RWPE1 (cell line): ENCODE measurements at regions not wholly inside any gene's neighbourhood (a gene's known extent, or its start where the extent isn't known, plus 50 kb on each side); places are given as distances from the start of the nearest gene placed in this dataset.

ENCODE experiments used
- CTCF ChIA-PET: fragments of 350-600 bp; sonication (Branson Sonifier 250); formaldehyde crosslinking; extraction: SDS; loops from one replicate; lab custom pipeline; 2021; lab: Yijun Ruan, JAX
- POLR2A ChIA-PET: fragments of 400-600 bp; formaldehyde crosslinking; extraction: SDS; loops from one replicate; lab custom pipeline; 2020; ENCODE audit warnings: antibody characterized with exemption; ENCODE audit not compliant: low non-redundant PET; lab: Yijun Ruan, JAX
- DNase-seq: peaks from one replicate; pipeline ENCODE4 v3.0.0; 2012; ENCODE audit warnings: low spot score
- H3K27ac ChIP-seq: fragments of 450-650 bp; 2 replicates; pipeline ENCODE4 v1.5.1; 2017
- CTCF ChIP-seq: fragments of 450-650 bp; conservative IDR thresholded peaks from 2 replicates; pipeline ENCODE4 v1.5.1; 2017; ENCODE audit warnings: low read depth, mild to moderate bottlenecking

DNA sequence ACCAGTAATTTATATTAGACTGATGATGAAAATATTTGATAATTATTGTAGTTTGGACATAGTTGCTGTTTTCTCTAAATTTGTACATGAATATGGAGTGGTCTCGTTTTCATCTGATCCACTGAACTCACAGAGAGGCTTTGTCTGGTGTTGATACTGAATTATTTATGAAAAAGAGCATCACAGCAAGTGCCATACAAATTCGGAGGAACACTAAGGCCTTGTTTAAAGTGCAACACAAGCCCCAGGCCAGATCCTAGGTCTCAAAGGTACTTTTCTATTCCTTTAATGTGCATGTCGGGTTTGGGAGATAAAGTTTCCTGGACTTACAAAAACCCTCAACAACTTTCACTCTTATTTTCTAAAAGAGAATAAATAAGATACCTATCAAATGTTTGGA, 796.8 kb upstream of the EPHA6 start:
- ChIA-PET CTCF (no interaction called here), POLR2A (no interaction called here)
- no peak overlapping the region for H3K27ac ChIP-seq
- TF ChIP-seq CTCF = no peak
- DNase-seq = no peak

- CTCF ChIA-PET = interaction anchor here (0.6 kb wide), 1 partner anchor 1561 kb away, joined by 3 read pairs; no protein-coding TSS in a partner anchor
- no peak overlapping the region for H3K27ac ChIP-seq
- no peak for TF ChIP-seq CTCF
- no peak for DNase-seq
- POLR2A ChIA-PET = no interaction called here
Measured at GRCh38 chr3:96022676-96023075, 791.7 kb upstream of the EPHA6 start.

- POLR2A ChIA-PET = no interaction called here
- TF ChIP-seq CTCF = no peak
- no peak overlapping the region for H3K27ac ChIP-seq
Measured at GRCh38 chr3:96027718-96028117, 786.7 kb upstream of the EPHA6 start.

DNA sequence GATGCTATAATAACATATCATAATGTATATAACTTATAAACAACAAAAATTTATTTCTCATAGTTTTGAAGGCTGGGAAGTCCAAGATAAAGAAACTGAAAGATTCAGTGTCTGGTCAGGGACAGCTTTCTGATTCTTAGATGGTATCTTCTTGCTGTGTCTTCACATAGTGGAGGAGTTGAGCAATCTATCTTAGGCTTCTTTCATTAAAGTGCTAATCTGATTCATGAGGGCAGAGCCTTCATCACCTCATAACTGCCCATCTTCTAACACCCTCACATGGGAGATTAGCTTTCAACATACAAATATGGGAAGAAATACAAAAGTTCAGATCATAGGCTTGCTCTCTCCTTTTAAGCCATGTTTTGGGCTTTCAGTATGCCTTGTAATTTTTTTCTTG, 774.8 kb upstream of the EPHA6 start:
- DNase-seq = no peak
- ChIA-PET POLR2A (no interaction called here), CTCF (no interaction called here)
- TF ChIP-seq CTCF = no peak
- no peak overlapping the region for H3K27ac ChIP-seq

More at GRCh38 chr3:96027718-96028117, 786.7 kb upstream of the EPHA6 start:
- CTCF ChIA-PET = no interaction called here
- DNase-seq = no peak

DNA sequence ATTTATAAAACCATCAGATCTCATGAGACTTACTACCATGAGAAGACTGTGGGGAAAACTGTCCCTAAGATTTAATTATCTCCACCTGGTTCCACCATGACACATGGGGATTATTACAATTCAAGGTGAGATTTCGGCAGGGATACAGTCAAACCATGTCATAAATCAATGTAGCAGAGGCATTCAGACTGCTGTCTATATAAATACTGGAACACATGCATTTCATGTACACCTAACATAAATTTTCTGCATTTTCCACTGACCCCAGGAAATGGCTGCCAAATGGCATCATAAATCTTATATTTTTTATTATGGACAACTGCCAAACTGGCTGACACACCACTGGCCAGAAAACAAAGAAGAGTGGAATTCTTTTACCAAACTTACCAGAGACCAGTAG, 755.1 kb upstream of the EPHA6 start:
- TF ChIP-seq CTCF = no peak
- H3K27ac ChIP-seq = no peak overlapping the region
- ChIA-PET POLR2A (no interaction called here), CTCF (no interaction called here)
- DNase-seq = no peak

GRCh38 chr3:96069065-96069464, 745.3 kb upstream of the EPHA6 start:
- H3K27ac ChIP-seq = no peak overlapping the region
- TF ChIP-seq CTCF = no peak
- no peak for DNase-seq
- POLR2A ChIA-PET = no interaction called here
- CTCF ChIA-PET = interaction anchor here (0.6 kb wide), 1 partner anchor 1601 kb away, joined by 3 read pairs; no protein-coding TSS in a partner anchor

- DNase-seq = no peak
- H3K27ac ChIP-seq = no peak overlapping the region
- TF ChIP-seq CTCF = no peak
- POLR2A ChIA-PET = no interaction called here
- CTCF ChIA-PET = no interaction called here
Measured at GRCh38 chr3:96070678-96071077, 743.7 kb upstream of the EPHA6 start.
